AG04450 (cell line): ENCODE measurements at regions not wholly inside any gene's neighbourhood (a gene's known extent, or its start where the extent isn't known, plus 50 kb on each side); places are given as distances from the start of the nearest gene placed in this dataset.

ENCODE experiments used
- CTCF ChIA-PET: fragments of 300-600, 350-600 bp; formaldehyde crosslinking; extraction: SDS; loops from one replicate; lab custom pipeline; 2022; ENCODE audit warnings: antibody characterized with exemption, inconsistent platforms; lab: Charles Lee
- POLR2A ChIA-PET: fragments of 350-600 bp; formaldehyde crosslinking; extraction: SDS; loops from one replicate; lab custom pipeline; 2021; ENCODE audit warnings: antibody characterized with exemption, inconsistent platforms; lab: Yijun Ruan, JAX
- DNase-seq: peaks from one replicate; pipeline ENCODE4 v3.0.0-alpha.2; 2011; ENCODE audit warnings: low read depth, low spot score
- H3K27ac ChIP-seq: one replicate; pipeline ENCODE4 v1.5.1; 2012; ENCODE audit warnings: low read depth, low read length, control low read depth
- H3K27me3 ChIP-seq: one replicate; pipeline ENCODE4 v1.6.0; 2012; ENCODE audit warnings: low read length; ENCODE audit not compliant: control insufficient read depth, insufficient read depth
- H3K4me3 ChIP-seq: 2 replicates; pipeline ENCODE4 v1.5.1; 2011; ENCODE audit warnings: mild to moderate bottlenecking, low read depth, low read length, control low read depth
- H3K9me3 ChIP-seq: 2 replicates; pipeline ENCODE4 v1.5.1; 2012; ENCODE audit warnings: low read length; ENCODE audit not compliant: control insufficient read depth, insufficient read depth
- CTCF ChIP-seq: IDR thresholded peaks from 2 replicates; pipeline ENCODE4 v1.5.1; 2011; ENCODE audit warnings: low read depth, low read length, control low read depth, inconsistent platforms

GRCh38 chr7:115782696-115783490 is 247.7 kb downstream of the TFEC start:
- no peak overlapping the region for H3K4me3 ChIP-seq
- DNase-seq, result no peak
- H3K27me3 ChIP-seq, result no peaks in the 10 kb centered on the region
- H3K9me3 ChIP-seq, result no peaks in the 10 kb centered on the region
- no peak for TF ChIP-seq CTCF
- no peak overlapping the region for H3K27ac ChIP-seq
- CTCF ChIA-PET, result no interaction called here
- POLR2A ChIA-PET, result no interaction called here

- no peak overlapping the region for H3K27ac ChIP-seq
- DNase-seq, result no peak
- ChIA-PET POLR2A (no interaction called here), CTCF (no interaction called here)
- no peak for TF ChIP-seq CTCF
- H3K4me3 ChIP-seq, result no peak overlapping the region
- no peaks in the 10 kb centered on the region for H3K27me3 ChIP-seq
- no peaks in the 10 kb centered on the region for H3K9me3 ChIP-seq
These were observed 251.0 kb downstream of the TFEC start for GRCh38 chr7:115779561-115779960.

- no peak for DNase-seq
- ChIA-PET POLR2A (no interaction called here), CTCF (no interaction called here)
- Histone ChIP-seq H3K9me3 (no peaks in the 10 kb centered on the region), H3K27me3 (no peaks in the 10 kb centered on the region), H3K4me3 (no peak overlapping the region), H3K27ac (no peak overlapping the region)
- no peak for TF ChIP-seq CTCF
These were observed 254.6 kb downstream of the TFEC start for GRCh38 chr7:115775981-115776380.

DNA sequence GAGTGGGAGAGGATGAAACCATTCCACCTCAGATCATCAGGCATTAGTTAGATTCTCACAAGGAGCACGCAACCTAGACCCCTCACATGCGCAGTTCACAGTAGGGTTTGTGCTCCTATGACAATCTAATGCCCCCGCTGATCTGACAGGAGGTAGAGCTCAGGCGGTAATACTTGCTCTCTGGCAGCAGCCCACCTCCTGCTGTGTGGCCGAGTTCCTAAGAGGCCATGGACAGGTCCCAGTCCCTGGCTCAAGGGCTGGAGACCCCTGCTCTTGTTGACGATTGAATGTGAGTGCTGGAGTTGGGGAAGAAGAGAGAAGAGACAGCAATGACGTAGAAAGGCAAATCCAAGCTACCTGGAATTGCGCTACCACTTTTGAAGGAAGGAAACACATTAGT is 267.2 kb downstream of the TFEC start:
- POLR2A ChIA-PET, result no interaction called here

More for the DNA sequence above, 267.2 kb downstream of the TFEC start:
- CTCF ChIA-PET, result no interaction called here
- Histone ChIP-seq H3K27ac (no peak overlapping the region), H3K9me3 (no peaks in the 10 kb centered on the region), H3K27me3 (no peaks in the 10 kb centered on the region), H3K4me3 (no peak overlapping the region)
- TF ChIP-seq CTCF, result no peak
- DNase-seq, result no peak
